Right atrium auricular region (tissue), 2 donors: ENCODE measurements at regions not wholly inside any gene's neighbourhood (a gene's known extent, or its start where the extent isn't known, plus 50 kb on each side); places are given as distances from the start of the nearest gene placed in this dataset.
"Not testable (repeated sequence)": the region's sequence is repeated elsewhere in the genome, so short reads cannot be mapped to it uniquely, and the experiment has no call there.

Experiments
- DNase-seq: peaks from one replicate; pipeline ENCODE4 v3.0.0-alpha.2; 2019; ENCODE audit warnings: low spot score
- H3K27ac ChIP-seq, 2 donors: fragments of 200-600 bp; sonication (generic); 1 replicate in 1 of 2; 2 replicates in 1 of 2; pipeline ENCODE4 v1.5.1; 2016 to 2019
- H3K27me3 ChIP-seq, 2 donors: fragments of 200-600 bp; sonication (generic); one replicate each; pipeline versions ENCODE4 v1.5.1 to v1.6.0; 2017 to 2019
- H3K36me3 ChIP-seq: fragments of 200-600 bp; sonication (generic); one replicate; pipeline ENCODE4 v1.5.1; 2016
- H3K4me1 ChIP-seq, 2 donors: fragments of 200-600 bp; sonication (generic); one replicate each; pipeline versions ENCODE4 v1.5.1 to v1.6.0; 2017 to 2019
- H3K4me3 ChIP-seq, 2 donors: fragments of 200-600 bp; sonication (generic); 1 replicate in 1 of 2; 2 replicates in 1 of 2; pipeline ENCODE4 v1.5.1; 2017 to 2019; ENCODE audit warnings: mild to moderate bottlenecking in 1 of 2, moderate library complexity in 1 of 2
- H3K9me3 ChIP-seq, 2 donors: fragments of 200-600 bp; sonication (generic); one replicate each; pipeline ENCODE4 v1.5.1; 2019
- TF ChIP-seq, protein P1 (sequence below), 2 donors: fragments of 200-600 bp; sonication (generic); IDR thresholded peaks; one replicate each; pipeline ENCODE4 v1.5.1; 2019; ENCODE audit warnings: antibody characterized with exemption in 2 of 2

DNA sequence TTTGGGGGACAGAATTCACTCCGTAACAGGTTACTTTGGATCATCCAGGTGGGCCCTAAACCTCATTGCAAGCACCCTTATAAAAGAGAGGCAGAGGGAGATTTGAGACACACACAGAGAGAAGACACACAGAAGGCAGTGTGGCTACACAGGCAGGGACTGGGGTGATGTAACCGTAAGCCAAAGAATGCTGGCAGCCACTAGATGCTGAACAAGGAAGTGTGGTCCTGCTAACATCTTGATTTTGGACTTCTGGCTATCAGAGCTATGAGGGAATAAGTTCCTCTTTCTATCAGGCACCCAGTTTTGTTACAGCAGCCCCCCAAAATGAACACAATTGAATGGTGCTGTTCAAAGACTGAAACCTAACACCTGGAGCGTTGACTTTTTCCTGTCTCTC, 191.3 kb upstream of the MYLIP start:
- Histone ChIP-seq H3K4me3 (no peak overlapping the region), H3K4me1 (no peaks in the 10 kb centered on the region)
- DNase-seq: no peak

DNA sequence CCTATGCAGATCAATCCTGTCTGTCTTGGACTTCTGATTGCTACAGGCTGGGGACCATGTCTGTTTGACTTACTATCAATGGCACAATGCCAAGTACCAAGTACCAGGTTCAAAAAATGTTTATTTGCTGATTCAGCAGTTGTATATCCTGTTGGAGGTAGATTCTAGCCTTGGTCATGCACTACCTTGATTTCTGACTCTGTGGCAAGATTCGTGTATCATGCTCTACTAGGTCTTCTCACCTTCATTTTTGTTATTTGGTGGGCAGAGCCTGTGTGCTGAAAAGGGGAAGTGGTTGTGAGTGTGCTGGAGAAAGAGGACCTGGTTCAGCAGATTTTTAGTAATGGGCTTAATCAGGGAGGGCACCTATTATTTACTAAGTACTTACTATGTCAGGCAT, 192.4 kb upstream of the MYLIP start:
- no peaks in the 10 kb centered on the region for H3K4me1 ChIP-seq
- H3K4me3 ChIP-seq: no peak overlapping the region
- H3K9me3 ChIP-seq: peaks cover 0 to 11% of the 10 kb centered on the region in 2 donors
- TF ChIP-seq, protein P1, sequence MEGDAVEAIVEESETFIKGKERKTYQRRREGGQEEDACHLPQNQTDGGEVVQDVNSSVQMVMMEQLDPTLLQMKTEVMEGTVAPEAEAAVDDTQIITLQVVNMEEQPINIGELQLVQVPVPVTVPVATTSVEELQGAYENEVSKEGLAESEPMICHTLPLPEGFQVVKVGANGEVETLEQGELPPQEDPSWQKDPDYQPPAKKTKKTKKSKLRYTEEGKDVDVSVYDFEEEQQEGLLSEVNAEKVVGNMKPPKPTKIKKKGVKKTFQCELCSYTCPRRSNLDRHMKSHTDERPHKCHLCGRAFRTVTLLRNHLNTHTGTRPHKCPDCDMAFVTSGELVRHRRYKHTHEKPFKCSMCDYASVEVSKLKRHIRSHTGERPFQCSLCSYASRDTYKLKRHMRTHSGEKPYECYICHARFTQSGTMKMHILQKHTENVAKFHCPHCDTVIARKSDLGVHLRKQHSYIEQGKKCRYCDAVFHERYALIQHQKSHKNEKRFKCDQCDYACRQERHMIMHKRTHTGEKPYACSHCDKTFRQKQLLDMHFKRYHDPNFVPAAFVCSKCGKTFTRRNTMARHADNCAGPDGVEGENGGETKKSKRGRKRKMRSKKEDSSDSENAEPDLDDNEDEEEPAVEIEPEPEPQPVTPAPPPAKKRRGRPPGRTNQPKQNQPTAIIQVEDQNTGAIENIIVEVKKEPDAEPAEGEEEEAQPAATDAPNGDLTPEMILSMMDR (IDR thresholded peaks at IDR 0.05): no peak
- H3K27me3 ChIP-seq: no peaks in the 10 kb centered on the region
- H3K36me3 ChIP-seq: no peaks in the 10 kb centered on the region
- no peak for DNase-seq
- no peak overlapping the region for H3K27ac ChIP-seq

More for the DNA sequence above, 191.3 kb upstream of the MYLIP start:
- peaks cover 0 to 5% of the 10 kb centered on the region in 2 donors for H3K9me3 ChIP-seq
- no peaks in the 10 kb centered on the region for H3K36me3 ChIP-seq
- TF ChIP-seq, protein P1 (IDR thresholded peaks at IDR 0.05): no peak
- H3K27me3 ChIP-seq: no peaks in the 10 kb centered on the region
- no peak overlapping the region for H3K27ac ChIP-seq

DNA sequence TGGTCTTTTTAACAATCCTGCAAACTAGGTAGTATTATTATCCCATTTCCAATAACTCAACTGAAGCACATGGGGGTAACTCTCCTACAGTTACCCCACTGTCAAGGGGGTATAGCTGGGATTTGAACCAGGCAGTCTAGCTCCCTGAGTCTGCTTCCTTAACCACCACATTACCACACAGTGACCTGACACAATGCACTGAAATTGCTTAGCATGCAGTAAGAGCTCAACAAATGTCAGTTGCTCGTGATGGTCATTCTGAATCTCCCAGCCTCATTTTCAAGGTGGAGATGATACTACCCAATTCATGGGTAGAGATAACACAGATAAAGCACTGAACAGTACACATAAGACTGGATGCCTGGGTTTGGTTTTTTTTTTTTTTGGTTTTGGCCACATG, 193.2 kb upstream of the MYLIP start:
- TF ChIP-seq, protein P1 (IDR thresholded peaks at IDR 0.05): no peak
- H3K4me3 ChIP-seq: no peak overlapping the region
- no peak for DNase-seq

DNA sequence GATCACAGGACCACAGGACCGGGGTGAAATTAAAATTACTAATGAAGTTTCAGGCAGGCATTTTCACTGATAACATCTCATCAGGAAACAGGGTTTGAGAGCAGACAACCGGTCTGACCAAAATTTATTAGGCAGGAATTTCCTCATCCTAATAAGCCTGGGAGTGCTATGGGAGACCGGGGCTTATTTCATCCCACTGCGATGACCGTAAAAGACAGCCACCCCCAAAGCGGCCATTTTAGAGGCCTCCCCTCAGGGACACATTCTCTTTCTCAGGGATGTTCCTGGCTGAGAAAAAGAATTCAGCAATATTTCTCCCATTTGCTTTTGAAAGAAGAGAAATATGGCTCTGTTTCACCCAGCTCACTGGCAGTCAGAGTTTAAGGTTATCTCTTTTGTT, 197.2 kb upstream of the MYLIP start:
- DNase-seq, H3K27me3 ChIP-seq, H3K4me3 ChIP-seq, H3K36me3 ChIP-seq, H3K27ac ChIP-seq, H3K4me1 ChIP-seq: not testable (repeated sequence)
- peaks cover 0 to 13% of the 10 kb centered on the region in 2 donors for H3K9me3 ChIP-seq

More for the DNA sequence above, 193.2 kb upstream of the MYLIP start:
- Histone ChIP-seq H3K9me3 (peaks cover 0 to 12% of the 10 kb centered on the region in 2 donors), H3K27ac (no peak overlapping the region), H3K4me1 (no peaks in the 10 kb centered on the region), H3K27me3 (no peaks in the 10 kb centered on the region), H3K36me3 (no peaks in the 10 kb centered on the region)

DNA sequence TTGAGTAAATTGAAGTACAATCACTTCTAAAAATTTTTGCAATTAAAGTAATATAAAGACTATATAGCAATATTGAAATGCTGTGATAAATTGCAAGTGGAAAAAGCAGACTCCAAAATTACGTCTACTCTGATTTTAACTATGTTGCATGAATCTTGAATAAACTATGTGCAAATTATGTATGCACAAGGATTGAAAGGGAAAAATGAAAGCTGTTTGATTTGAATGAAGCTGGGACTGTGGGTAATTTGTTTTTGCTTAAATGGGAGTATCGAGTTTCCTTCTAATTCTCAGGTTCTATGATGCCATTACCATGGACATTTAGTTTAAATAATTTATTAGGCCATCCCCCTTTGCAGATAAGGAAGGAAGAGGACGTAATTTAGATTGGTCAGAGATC, 198.7 kb upstream of the MYLIP start:
- Histone ChIP-seq H3K27ac (no peak overlapping the region), H3K4me1 (no peaks in the 10 kb centered on the region), H3K4me3 (no peak overlapping the region), H3K27me3 (no peaks in the 10 kb centered on the region), H3K9me3 (peaks cover 0 to 13% of the 10 kb centered on the region in 2 donors), H3K36me3 (no peaks in the 10 kb centered on the region)
- DNase-seq: no peak
- TF ChIP-seq, protein P1 (IDR thresholded peaks at IDR 0.05): no peak

DNA sequence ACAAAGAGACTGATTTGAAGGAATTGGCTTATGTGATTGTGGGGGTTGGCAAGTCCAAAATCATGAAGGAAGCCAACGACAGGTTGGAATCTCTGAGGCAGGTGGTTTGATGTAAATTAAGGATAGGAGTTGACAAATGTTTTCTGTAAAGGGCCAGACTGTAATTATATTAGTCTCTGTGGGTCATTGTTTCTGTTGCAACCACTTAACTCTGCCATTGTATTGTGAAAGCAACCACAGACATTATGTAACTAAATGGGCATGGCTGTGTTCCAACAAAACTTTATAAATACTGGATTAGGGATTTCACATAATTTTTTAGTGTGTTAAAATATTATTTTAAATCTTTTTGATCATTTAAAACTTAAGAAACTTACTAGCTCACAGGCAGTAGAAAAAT, 199.2 kb upstream of the MYLIP start:
- TF ChIP-seq, protein P1 (IDR thresholded peaks at IDR 0.05): no peak
- no peak overlapping the region for H3K27ac ChIP-seq
- no peak overlapping the region for H3K4me3 ChIP-seq
- H3K9me3 ChIP-seq: peaks cover 0 to 13% of the 10 kb centered on the region in 2 donors
- H3K36me3 ChIP-seq: no peaks in the 10 kb centered on the region
- no peak for DNase-seq
- H3K4me1 ChIP-seq: no peaks in the 10 kb centered on the region
- no peaks in the 10 kb centered on the region for H3K27me3 ChIP-seq
